22Rv1 (cell line): ENCODE measurements at regions not wholly inside any gene's neighbourhood (a gene's known extent, or its start where the extent isn't known, plus 50 kb on each side); places are given as distances from the start of the nearest gene placed in this dataset.

Experiments used
- CTCF ChIP-seq: fragments of 450-650 bp; IDR thresholded peaks from 2 replicates; pipeline ENCODE4 v1.5.1; 2017; ENCODE audit warnings: mild to moderate bottlenecking
- ZFX ChIP-seq: fragments of 450-650 bp; IDR thresholded peaks from 2 replicates; pipeline ENCODE4 v1.6.1; 2017; ENCODE audit warnings: antibody characterized with exemption, borderline replicate concordance

DNA sequence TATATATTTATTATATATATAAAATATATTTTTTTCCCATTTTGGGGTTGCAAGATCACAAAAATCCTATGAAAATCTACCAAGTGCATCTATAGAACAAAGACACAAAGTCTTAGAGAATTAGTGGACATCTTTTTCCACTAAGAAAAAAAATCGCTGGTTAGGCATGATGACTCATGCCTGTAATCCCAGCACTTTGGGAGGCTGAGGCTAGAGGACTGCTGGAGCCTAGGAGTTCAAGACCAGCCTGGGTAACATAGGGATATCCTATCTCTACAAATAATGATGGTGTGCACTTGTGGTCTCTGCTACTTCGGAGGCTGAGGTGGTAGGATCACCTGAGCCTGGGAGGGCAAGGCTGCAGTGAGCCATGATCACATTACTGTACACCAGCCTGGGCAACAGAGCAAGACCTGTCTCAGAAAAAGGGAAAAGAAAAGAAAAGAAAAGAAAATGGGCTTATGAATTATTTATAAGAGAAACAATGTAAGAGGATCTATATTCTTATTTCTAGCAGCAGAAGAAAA is 185.1 kb upstream of the PSMD7 start:
- TF ChIP-seq CTCF = no peak
- no peak for TF ChIP-seq ZFX
